ENCODE measurements at regions not wholly inside any gene's neighbourhood (a gene's known extent, or its start where the extent isn't known, plus 50 kb on each side); places are given as distances from the start of the nearest gene placed in this dataset.

DNA sequence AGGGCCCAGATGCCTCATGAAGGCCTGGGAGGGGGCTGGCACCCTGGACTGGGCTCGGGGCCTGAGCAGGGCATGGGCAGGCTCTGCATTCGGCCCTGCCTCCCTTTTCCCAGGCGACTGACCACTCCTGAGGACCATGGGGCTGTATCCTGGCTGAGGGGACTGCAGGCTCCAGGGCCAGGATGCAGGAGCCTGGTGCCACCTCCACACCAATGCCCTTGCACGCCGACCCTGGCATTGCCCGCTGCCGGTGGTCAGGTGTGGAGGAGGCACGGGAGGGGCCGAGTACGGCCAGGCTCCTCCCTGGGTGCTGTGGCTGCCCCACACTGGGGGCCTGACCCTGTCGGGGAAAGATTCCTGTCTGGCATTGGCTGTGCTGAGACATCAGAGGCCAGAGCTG is 128.9 kb downstream of the SIK1 start:
- Histone ChIP-seq H3K27me3 (ENCODE audit: control insufficient read depth in 1 of 2, insufficient read depth in 2 of 2, low read length in 2 of 2) (no peaks in the 10 kb centered on the region), H3K4me3 (ENCODE audit: low read length) (no peak overlapping the region), H3K9me3 (ENCODE audit: control insufficient read depth in 1 of 2, insufficient read depth in 1 of 2, low read length in 2 of 2) (peaks cover 0 to 10% of the 10 kb centered on the region in 2 experiments), H3K27ac (ENCODE audit: low read depth in 1 of 2, low read length in 2 of 2) (no peak overlapping the region), H3K36me3 (ENCODE audit: insufficient read depth, low read length) (no peaks in the 10 kb centered on the region), H3K4me1 (ENCODE audit: insufficient read depth, low read length) (no peaks in the 10 kb centered on the region)
- DNase-seq (no peak), ATAC-seq (ENCODE audit: poor library complexity) (no peak)
- Mint-ChIP-seq H3K9me3 (no peaks in the 10 kb centered on the region), H3K36me3 (ENCODE audit: low read depth) (no peaks in the 10 kb centered on the region), H3K4me1 (ENCODE audit: low read depth) (no peaks in the 10 kb centered on the region), H3K27me3 (peaks cover 7% of the 10 kb centered on the region), H3K4me3 (no peak overlapping the region), H3K27ac (no peak overlapping the region)
- CTCF ChIA-PET, result no interaction called here
- intact Hi-C loops (cut with DNase I, micrococcal nuclease), result no loop called here
- TF ChIP-seq, protein P1, sequence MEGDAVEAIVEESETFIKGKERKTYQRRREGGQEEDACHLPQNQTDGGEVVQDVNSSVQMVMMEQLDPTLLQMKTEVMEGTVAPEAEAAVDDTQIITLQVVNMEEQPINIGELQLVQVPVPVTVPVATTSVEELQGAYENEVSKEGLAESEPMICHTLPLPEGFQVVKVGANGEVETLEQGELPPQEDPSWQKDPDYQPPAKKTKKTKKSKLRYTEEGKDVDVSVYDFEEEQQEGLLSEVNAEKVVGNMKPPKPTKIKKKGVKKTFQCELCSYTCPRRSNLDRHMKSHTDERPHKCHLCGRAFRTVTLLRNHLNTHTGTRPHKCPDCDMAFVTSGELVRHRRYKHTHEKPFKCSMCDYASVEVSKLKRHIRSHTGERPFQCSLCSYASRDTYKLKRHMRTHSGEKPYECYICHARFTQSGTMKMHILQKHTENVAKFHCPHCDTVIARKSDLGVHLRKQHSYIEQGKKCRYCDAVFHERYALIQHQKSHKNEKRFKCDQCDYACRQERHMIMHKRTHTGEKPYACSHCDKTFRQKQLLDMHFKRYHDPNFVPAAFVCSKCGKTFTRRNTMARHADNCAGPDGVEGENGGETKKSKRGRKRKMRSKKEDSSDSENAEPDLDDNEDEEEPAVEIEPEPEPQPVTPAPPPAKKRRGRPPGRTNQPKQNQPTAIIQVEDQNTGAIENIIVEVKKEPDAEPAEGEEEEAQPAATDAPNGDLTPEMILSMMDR (IDR thresholded peaks at IDR 0.05), result no peak
- POLR2A ChIA-PET, result no interaction called here

DNA sequence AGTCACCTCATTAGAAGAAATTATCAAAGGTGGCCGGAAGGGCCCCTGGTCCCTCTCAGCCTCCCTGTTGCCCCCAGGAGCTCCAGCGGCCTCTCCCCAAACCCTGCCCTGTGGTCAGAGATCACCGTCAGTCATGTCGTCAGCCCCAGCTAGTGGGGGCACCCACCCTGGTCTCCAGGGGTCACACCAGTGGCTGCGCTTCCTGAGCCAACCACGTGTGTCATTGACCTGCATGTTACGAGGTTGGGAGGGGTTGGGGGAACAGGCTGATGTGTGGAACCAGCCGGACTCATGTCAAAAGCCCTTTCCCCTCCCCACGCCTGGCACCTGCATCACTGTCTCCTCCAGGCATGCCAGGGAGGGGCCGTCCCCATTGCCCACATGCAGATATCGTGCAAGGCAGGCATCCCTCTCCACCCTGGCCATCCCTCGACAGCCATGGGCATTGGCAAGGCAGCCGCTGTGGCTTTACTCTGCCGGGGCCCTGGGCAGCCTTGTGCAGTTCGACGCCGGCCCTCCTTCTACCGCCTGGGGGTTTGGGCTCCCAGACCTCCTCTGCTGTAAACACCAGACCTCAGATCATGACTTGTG is 128.7 kb downstream of the CRYAA start:
- no peak overlapping the region for H3K27ac Mint-ChIP-seq
- Histone ChIP-seq H3K27ac (ENCODE audit: low read depth in 1 of 2, low read length in 2 of 2) (no peak overlapping the region), H3K4me1 (ENCODE audit: insufficient read depth, low read length) (no peaks in the 10 kb centered on the region), H3K9me3 (ENCODE audit: control insufficient read depth in 1 of 2, insufficient read depth in 1 of 2, low read length in 2 of 2) (peaks cover 0 to 10% of the 10 kb centered on the region in 2 experiments), H3K4me3 (ENCODE audit: low read length) (no peak overlapping the region), H3K36me3 (ENCODE audit: insufficient read depth, low read length) (no peaks in the 10 kb centered on the region), H3K27me3 (ENCODE audit: control insufficient read depth in 1 of 2, insufficient read depth in 2 of 2, low read length in 2 of 2) (no peaks in the 10 kb centered on the region)
- H3K4me3 Mint-ChIP-seq, result no peak overlapping the region
- ATAC-seq (ENCODE audit: poor library complexity) (no peak), DNase-seq (no peak)
- intact Hi-C loops (cut with DNase I, micrococcal nuclease), result no loop called here
- H3K4me1 Mint-ChIP-seq (ENCODE audit: low read depth), result no peaks in the 10 kb centered on the region
- TF ChIP-seq, protein P1 (IDR thresholded peaks at IDR 0.05), result no peak
- no peaks in the 10 kb centered on the region for H3K9me3 Mint-ChIP-seq
- ChIA-PET CTCF (no interaction called here), POLR2A (no interaction called here)
- peaks cover 7% of the 10 kb centered on the region for H3K27me3 Mint-ChIP-seq
- no peaks in the 10 kb centered on the region for H3K36me3 Mint-ChIP-seq (ENCODE audit: low read depth)

DNA sequence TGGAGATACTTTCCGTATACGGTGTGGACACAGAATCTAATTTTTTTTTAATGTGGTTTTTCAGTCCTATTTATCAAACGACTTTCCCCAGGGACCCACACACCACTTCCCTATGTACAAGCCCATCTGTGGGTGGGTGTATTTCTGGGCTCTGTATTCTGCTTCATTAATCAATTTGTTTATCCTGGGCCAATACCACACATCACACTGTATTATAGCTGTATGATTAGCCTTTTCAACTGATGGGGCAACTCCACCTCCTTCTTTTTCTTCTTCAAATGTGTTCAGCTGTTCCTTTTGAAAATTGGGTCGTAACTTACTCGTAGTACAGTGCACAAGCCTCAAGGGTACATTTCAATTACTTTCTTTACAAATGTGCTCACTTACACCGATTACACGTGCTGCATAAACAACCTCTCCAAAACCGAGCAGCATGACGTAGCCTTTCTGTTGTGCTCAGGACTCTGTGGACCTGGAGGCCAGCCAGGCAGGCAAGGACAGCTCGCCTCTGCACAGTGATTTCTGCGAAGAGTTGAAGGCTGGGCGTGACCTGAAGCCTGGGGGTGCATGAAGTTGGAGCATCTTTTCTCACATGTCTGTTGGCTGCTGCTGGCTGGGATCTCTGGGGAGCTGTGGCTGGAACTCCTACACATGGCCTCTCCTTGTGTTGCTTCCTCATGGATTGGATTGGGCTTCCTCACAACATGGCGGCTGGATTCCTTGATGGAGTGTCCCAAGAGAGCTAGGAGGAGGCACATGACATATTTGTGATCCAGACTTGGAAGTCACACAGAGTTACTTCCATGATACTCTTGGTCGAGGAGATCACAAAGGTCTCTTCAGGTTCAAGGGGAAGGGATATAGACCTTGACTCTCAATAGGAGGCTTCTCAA is 126.5 kb downstream of the CRYAA start:
- no peaks in the 10 kb centered on the region for H3K4me1 Mint-ChIP-seq (ENCODE audit: low read depth)
- Histone ChIP-seq H3K4me3 (ENCODE audit: low read length) (no peak overlapping the region), H3K4me1 (ENCODE audit: insufficient read depth, low read length) (no peaks in the 10 kb centered on the region), H3K27ac (ENCODE audit: low read depth in 1 of 2, low read length in 2 of 2) (no peak overlapping the region), H3K27me3 (ENCODE audit: control insufficient read depth in 1 of 2, insufficient read depth in 2 of 2, low read length in 2 of 2) (peaks cover 0 to 3% of the 10 kb centered on the region in 2 experiments), H3K36me3 (ENCODE audit: insufficient read depth, low read length) (no peaks in the 10 kb centered on the region), H3K9me3 (ENCODE audit: control insufficient read depth in 1 of 2, insufficient read depth in 1 of 2, low read length in 2 of 2) (peaks cover 0 to 25% of the 10 kb centered on the region in 2 experiments)
- no peaks in the 10 kb centered on the region for H3K9me3 Mint-ChIP-seq
- no peak overlapping the region for H3K27ac Mint-ChIP-seq
- H3K36me3 Mint-ChIP-seq (ENCODE audit: low read depth), result no peaks in the 10 kb centered on the region
- H3K4me3 Mint-ChIP-seq, result no peak overlapping the region
- DNase-seq, result no peak
- no peak for ATAC-seq (ENCODE audit: poor library complexity)
- ChIA-PET CTCF (no interaction called here), POLR2A (no interaction called here)
- intact Hi-C loops (cut with DNase I, micrococcal nuclease), result no loop called here
- peaks cover 7% of the 10 kb centered on the region for H3K27me3 Mint-ChIP-seq
- TF ChIP-seq, protein P1 (IDR thresholded peaks at IDR 0.05), result no peak
